HG03139 (cell line): ENCODE measurements at regions not wholly inside any gene's neighbourhood (a gene's known extent, or its start where the extent isn't known, plus 50 kb on each side); places are given as distances from the start of the nearest gene placed in this dataset.

Experiments
- ATAC-seq: cut with Tn5 transposase; IDR thresholded peaks from one replicate; pipeline ENCODE4 v1.9.1; 2021; ENCODE audit not compliant: unreplicated experiment

DNA sequence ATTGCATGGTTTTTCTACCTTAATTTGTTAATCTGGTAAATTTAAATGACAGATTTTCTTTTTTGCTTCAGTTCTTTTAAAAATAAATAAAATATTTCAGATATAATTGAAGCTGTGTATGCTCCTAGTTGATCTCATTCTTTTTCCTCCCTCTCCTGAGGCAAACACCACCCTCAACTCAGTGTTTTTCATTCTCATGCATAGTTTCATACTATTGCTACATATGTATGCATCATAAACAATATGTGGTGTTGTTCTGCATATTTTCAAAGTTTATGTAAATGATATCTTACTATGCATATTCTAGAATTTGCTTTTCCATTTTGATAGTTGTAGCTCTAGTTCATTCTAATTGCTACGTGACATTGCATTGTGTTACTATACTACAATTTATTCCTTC, 257.2 kb upstream of the POU3F1 start:
- ATAC-seq: no peak

- ATAC-seq: no peak
Observed at GRCh38 chr1:38301040-38301439, 254.4 kb upstream of the POU3F1 start.

GRCh38 chr1:38300616-38301015, 254.0 kb upstream of the POU3F1 start:
- no peak for ATAC-seq

- ATAC-seq: no peak
Observed at GRCh38 chr1:38297842-38298241, 251.2 kb upstream of the POU3F1 start.

- ATAC-seq: no peak
Observed at GRCh38 chr1:38297246-38297645, 250.7 kb upstream of the POU3F1 start.

- no peak for ATAC-seq
Observed at GRCh38 chr1:38296047-38296446, 249.5 kb upstream of the POU3F1 start.

DNA sequence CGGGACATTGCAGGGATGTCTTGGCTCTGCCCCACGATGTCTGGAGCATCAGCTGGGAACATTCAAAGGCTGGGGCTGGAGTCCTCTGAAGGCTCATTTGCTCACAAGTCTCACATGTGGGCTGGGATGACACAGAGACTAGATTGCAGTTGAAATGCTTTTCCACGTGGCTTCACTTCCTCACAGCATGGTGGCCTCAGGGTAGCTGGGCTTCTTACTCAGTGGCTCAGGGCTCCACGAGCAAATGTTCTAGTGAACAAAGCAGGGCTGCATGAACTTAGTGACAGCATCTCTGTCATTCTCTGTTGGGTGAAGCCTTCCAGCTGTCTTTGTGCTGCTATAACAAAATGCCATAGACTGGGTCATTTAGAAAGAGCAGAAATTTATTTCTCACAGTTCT, 247.0 kb upstream of the POU3F1 start:
- no peak for ATAC-seq

DNA sequence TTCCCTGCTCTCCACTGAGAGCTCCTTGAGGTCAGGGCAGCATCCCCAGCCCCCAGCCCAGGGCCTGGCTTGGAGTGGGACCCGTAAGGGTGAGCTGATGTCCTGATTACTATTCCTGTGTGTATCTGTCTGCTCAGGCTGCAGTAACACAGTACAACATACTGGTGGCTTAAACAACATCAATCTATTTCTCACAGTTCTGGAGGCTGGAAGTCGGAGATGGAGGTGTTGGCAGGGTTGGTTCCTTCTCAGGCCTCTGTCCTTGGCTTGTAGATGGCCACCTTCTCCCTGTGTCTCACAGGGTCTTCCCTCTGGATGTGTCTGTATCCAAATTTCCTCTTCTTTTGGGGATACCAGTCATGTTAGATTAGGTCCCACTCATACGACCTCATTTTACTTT, 246.4 kb upstream of the POU3F1 start:
- no peak for ATAC-seq

DNA sequence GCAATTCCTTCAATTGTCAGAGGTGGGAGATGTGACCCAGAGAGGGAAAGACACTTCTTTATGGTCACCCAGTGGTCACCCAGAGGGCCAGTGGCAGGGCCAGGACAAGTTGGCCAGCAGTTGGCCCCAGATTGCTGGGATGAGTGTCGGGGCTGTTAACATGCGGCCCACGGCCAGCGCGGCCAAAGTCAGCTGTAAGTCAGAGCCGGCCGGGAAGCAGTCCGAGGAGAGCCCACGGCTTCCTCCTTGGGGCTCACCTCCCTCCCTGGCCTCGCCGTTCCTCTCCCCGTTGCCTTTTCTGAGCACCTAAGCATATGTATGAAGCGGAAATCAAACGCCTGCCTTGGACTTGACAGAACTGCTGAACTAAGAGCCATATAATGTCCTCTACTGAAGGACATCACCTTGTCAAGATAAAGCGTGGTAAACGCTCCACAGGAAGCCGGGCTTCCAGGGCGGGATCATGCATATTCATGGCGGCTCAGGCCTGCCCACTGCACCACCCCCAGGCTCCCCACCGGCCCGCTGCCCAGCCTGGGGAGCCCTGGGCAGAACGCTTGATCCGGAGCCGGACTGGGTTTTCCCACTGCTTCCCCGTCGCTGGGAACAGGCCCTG, 245.4 kb upstream of the POU3F1 start:
- ATAC-seq: no peak

- no peak for ATAC-seq
Observed at GRCh38 chr1:38291336-38291735, 244.7 kb upstream of the POU3F1 start.

GRCh38 chr1:38289034-38289433, 242.4 kb upstream of the POU3F1 start:
- ATAC-seq: no peak

- no peak for ATAC-seq
Observed at GRCh38 chr1:38287547-38287946, 241.0 kb upstream of the POU3F1 start.

DNA sequence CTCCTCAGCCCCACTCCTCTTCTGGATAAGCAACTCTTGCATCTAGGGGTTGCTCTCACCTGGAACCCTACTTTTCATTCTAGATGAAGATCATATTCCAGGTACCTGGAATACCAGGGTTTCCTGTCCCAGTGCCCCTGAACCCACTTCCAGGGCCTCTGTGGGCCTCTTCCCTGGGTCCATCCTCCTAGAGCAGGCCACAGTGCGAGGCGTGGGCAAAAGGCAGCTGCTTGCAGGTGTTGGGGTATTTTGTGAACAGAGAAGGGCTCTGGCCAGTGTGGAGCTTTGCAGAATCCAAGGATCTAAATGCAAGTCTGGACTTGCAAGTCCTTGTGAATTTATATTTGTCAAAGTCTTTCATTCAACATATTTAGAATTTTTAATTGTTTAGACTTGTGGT, 240.4 kb upstream of the POU3F1 start:
- ATAC-seq: no peak

DNA sequence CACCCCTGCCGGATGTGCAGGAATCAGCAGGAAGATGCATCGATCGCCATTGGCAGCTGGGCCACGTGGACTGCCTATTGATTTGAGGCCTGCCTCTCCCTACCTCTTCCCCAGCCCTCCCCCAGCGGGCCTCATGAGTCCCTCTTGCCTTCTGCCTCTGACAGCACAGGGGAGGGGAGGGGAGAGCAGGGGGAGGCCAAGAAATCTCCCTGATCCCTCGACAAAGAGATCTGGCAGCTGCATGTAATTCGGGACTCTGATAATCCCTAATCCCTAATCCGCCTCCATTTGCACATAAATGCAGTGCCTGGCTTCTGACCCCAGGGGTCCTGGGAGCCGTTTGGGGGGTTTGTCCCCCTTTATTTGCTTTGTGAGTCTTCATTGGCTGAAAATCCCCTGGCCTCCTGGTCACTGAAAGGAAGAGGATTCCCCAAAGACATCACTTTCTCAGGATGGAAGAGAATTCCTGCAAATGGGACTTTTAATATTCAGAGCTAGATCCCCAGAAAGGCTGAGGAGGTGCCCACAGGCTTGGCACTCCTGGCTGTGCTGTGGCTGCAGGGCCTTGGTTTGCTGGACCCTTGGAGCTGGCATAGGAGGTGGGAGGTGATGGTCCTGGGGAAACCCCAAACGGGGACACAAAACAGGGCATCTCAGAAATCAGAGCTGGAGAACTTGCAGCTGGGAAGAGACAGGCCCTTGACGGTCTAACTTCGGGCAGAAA, 239.4 kb upstream of the POU3F1 start:
- ATAC-seq: no peak

DNA sequence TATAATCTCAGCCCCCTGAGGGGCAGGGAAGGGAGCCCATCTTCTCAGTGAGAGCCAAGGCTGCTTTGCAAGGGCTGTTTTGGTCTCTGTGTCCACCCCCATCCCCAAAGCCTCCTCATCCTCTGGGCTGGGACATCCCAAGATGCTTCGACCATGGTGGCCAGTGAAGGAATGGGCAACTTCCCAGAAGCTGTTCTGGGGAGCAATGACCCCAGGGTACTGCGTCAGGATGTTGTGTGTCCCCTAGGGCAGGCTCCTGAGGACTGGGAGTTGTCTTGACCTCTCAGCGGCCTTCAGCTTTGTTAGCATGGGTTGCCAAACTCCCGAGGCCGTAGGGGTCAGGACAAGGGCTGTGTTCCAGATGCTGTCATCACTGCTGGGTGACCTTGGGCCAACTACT, 238.4 kb upstream of the POU3F1 start:
- ATAC-seq: no peak

GRCh38 chr1:38283696-38284470, 237.3 kb upstream of the POU3F1 start:
- ATAC-seq: no peak

- ATAC-seq: no peak
Observed at GRCh38 chr1:38279148-38279547, 232.6 kb upstream of the POU3F1 start.

GRCh38 chr1:38277646-38278045, 231.1 kb upstream of the POU3F1 start:
- no peak for ATAC-seq

DNA sequence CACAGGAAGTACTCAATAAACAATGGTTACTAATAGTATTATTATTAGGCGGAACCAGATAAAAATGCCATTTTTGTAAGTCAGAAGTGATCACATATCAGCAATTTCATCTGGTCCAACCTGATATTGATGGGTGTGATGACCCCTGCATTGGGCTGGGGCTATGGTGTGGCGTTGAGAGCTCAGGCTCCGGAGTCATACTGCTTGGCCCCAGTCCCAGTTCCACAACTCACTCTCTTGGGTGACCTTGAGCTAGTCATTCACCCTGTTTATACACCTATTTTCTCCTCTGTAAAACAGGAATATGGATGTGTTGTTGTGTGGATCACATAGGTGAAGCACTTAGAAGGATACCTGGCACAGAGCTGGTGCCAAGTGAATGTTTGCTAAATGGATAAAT, 229.4 kb upstream of the POU3F1 start:
- no peak for ATAC-seq

- no peak for ATAC-seq
Observed at GRCh38 chr1:38274974-38275373, 228.4 kb upstream of the POU3F1 start.

DNA sequence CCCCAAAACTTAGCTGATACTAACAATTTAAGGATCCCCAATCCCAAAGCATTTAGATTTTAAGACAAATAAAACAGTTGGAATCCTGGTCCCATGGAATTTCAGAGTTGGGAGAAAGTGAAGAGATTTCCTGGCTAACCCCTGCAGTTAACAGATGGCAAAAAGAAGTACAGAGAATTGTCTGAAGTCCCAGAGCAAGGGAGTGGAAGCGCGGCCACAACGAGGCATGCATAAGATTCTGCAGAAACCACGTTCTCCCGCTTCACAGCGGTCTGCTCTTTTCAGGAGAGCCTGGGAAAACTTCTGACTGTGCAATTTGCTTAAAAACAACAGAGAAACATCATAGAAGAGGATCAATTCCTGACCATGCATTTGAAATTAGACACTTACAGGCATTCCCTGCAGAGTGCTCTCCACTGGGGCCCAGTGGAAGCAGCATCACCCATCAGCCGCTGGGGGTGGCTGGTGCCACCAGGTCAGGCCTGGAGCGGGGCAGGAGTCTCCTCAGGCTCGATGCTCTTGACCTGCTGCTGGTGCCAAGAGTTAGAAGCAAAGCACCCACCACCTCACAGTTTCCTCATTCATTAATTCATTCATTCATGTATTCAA, 226.7 kb upstream of the POU3F1 start:
- no peak for ATAC-seq

GRCh38 chr1:38272515-38272914, 225.9 kb upstream of the POU3F1 start:
- no peak for ATAC-seq
